HG02798 (cell line): ENCODE measurements at regions not wholly inside any gene's neighbourhood (a gene's known extent, or its start where the extent isn't known, plus 50 kb on each side); places are given as distances from the start of the nearest gene placed in this dataset.

Source experiments
- ATAC-seq: cut with Tn5 transposase; IDR thresholded peaks from one replicate; pipeline ENCODE4 v1.9.1; 2021; ENCODE audit warnings: mild to moderate bottlenecking; ENCODE audit not compliant: unreplicated experiment, poor library complexity

- ATAC-seq = no peak
Observed at GRCh38 chr6:15063253-15063853, 182.5 kb upstream of the JARID2 start.

- ATAC-seq = no peak
Observed at GRCh38 chr6:15065261-15065989, 180.4 kb upstream of the JARID2 start.

- no peak for ATAC-seq
Observed at GRCh38 chr6:15066089-15066758, 179.6 kb upstream of the JARID2 start.

GRCh38 chr6:15073344-15073789 lies 172.5 kb upstream of the JARID2 start:
- no peak for ATAC-seq

- no peak for ATAC-seq
Observed at GRCh38 chr6:15073883-15074465, 171.9 kb upstream of the JARID2 start.

GRCh38 chr6:15074806-15075205 lies 171.1 kb upstream of the JARID2 start:
- no peak for ATAC-seq

GRCh38 chr6:15076565-15076964 lies 169.3 kb upstream of the JARID2 start:
- no peak for ATAC-seq

GRCh38 chr6:15077006-15077405 lies 168.9 kb upstream of the JARID2 start:
- no peak for ATAC-seq

GRCh38 chr6:15077961-15078360 lies 167.9 kb upstream of the JARID2 start:
- no peak for ATAC-seq

- no peak for ATAC-seq
Observed at GRCh38 chr6:15079288-15079817, 166.5 kb upstream of the JARID2 start.

- ATAC-seq = no peak
Observed at GRCh38 chr6:15080895-15081294, 165.0 kb upstream of the JARID2 start.

- no peak for ATAC-seq
Observed at GRCh38 chr6:15081447-15081846, 164.4 kb upstream of the JARID2 start.

GRCh38 chr6:15082708-15083107 lies 163.2 kb upstream of the JARID2 start:
- no peak for ATAC-seq

- ATAC-seq = no peak
Observed at GRCh38 chr6:15086348-15087158, 159.3 kb upstream of the JARID2 start.

GRCh38 chr6:15087186-15087589 lies 158.7 kb upstream of the JARID2 start:
- ATAC-seq = no peak

GRCh38 chr6:15088904-15089568 lies 156.8 kb upstream of the JARID2 start:
- no peak for ATAC-seq

- no peak for ATAC-seq
Observed at GRCh38 chr6:15089569-15090144, 156.2 kb upstream of the JARID2 start.

- ATAC-seq = no peak
Observed at GRCh38 chr6:15090145-15090579, 155.7 kb upstream of the JARID2 start.

GRCh38 chr6:15090745-15091384 lies 155.0 kb upstream of the JARID2 start:
- ATAC-seq = no peak
